ENCODE measurements at regions not wholly inside any gene's neighbourhood (a gene's known extent, or its start where the extent isn't known, plus 50 kb on each side); places are given as distances from the start of the nearest gene placed in this dataset.
"Not testable (repeated sequence)": the region's sequence is repeated elsewhere in the genome, so short reads cannot be mapped to it uniquely, and the experiment has no call there.

- no peak for DNase-seq
Observed at GRCh38 chr6:103119056-103119455, 1725.5 kb downstream of the GRIK2 start.

- DNase-seq, result no peak
Observed at GRCh38 chr6:103114582-103114981, 1721.1 kb downstream of the GRIK2 start.

GRCh38 chr6:103113416-103113815, 1719.9 kb downstream of the GRIK2 start:
- no peak for DNase-seq

GRCh38 chr6:103107985-103108384, 1714.5 kb downstream of the GRIK2 start:
- DNase-seq, result no peak

DNA sequence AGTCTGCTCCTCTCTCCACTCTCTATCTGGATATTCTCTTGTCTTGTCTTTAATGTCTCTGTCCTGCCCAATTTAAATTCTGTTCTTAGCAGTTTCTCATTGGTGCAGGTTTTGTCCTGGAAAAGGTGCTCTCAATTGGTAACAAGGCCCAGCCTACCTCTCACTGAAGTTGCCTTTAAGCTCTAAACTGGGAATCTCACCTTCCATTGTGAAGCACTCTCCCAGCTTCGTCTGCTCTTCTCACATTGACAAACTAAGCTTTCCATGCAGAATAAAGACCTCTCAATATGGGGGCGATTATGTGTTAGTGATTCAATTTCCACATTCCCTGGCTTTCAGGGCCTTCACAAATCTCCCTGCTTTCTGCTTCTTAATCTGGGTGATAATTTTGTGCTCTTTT, 1712.2 kb downstream of the GRIK2 start:
- DNase-seq, result no peak

- DNase-seq, result no peak
Observed at GRCh38 chr6:103101267-103101666, 1707.8 kb downstream of the GRIK2 start.

DNA sequence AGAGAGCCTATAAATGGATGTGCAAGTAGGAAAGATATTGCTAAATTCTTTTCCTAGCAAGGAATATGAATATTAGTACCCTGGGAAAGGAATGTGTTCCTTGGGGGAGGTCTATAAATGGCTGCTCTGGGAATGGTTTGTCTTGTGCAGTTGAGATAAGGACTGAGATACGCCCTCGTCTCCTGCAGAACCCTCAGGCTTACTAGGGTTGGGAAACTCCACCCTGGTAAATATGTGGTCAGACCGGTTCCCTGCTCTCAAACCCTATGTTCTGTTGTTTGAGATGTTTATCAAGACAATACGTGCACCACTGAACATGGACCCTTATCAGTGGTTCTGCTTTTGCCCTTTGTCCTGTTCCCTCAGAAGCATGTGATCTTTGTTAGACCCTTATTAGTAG, 1698.9 kb downstream of the GRIK2 start:
- not testable (repeated sequence) for DNase-seq

DNA sequence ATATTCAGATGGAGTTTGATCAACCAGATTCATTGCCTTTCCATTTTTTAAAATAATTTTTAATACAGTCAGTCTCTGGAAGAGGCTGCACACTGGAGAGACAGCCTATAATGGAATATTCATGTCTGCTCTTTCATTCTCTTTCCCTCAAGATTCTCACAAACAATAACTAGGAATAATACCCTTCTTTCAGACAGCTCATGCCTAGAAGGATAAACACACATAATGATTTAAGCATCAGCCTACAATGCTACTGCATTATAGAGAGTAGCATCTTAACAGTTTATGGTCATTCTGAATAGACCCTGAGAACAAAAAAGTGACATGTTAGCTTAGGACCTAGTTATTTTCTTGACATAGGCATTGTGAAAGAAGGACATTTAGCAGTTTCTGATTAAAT, 1692.3 kb downstream of the GRIK2 start:
- no peak for DNase-seq

- DNase-seq, result no peak
Observed at GRCh38 chr6:103081876-103082630, 1688.5 kb downstream of the GRIK2 start.

DNA sequence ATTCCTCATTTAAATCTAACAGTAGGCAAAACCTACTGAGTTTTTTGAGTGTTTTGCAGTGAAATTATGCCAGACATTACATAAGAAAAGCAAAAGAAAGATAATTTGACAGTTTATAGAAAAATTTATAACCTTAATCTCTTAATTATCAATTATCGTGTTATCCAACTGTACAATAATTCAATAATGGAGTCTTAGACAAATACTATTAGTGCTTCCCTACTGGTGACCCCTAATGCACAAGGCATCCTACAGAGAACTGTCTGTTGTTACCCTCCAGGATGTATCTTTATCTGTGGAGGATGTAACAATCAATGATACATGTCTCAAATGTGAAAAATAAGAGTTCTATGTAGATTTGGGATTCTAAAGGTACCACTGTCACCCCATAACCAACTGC, 1687.6 kb downstream of the GRIK2 start:
- DNase-seq, result no peak

DNA sequence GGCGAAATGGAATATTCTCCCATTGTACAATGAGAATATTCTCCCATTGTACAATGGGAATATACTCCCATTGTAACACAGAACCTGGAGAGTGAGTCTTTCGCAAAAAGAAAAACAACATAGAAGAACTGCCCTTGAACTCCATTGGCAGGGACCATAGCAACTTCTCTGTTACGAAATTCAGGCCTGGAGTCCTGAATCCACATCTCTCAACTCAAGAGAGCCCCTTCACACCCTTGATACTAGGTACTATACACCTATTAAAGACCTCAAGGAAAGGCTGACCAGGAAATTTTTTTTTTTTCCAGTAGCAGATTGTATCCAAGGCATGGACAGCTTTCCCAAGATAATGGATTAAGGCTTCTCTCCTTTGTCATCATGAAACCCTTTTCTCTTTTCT, 1687.0 kb downstream of the GRIK2 start:
- DNase-seq, result no peak

- DNase-seq, result peak; percentile 49
Observed at GRCh38 chr6:103079867-103080266, 1686.4 kb downstream of the GRIK2 start.

DNA sequence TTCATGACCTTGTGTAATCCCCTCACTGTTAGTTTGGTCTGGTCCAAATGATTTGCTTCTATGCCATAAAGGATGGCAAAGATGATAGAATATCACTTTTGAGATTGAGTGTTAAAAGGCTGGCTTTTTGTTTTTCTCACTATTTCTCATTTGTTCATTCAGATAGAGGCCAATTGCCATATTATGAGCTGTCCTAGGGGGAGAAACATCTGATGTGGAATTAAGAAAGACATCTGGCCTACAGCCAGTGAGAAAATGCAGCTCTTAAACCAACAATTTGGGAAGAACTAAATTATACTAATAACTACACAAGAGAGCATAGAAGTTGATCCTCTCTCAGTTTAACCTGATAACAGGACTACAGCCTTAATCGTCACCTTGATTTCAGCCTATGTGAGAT, 1668.6 kb downstream of the GRIK2 start:
- no peak for DNase-seq

DNA sequence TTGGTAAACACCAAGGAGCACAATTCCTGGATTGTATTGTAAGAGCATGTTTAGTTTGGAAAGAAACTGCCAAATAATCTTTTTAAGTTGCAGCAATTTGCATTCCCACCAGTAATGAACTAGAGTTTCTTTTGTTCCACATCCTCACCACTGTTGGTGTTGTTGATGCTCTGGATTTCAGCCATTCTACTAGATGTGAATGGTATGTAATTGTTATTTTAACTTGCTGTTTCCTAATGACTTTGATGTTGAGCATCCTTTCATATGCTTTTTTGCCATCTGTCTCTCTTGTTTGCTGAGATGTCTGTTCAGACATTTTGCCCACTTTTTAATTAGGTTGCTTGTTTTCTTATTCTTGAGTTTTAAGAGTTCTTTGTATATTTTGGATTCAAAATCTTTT, 1654.1 kb downstream of the GRIK2 start:
- DNase-seq, result no peak

- DNase-seq, result no peak
Observed at GRCh38 chr6:103042336-103042735, 1648.8 kb downstream of the GRIK2 start.

- DNase-seq, result no peak
Observed at GRCh38 chr6:103036846-103037245, 1643.3 kb downstream of the GRIK2 start.

DNA sequence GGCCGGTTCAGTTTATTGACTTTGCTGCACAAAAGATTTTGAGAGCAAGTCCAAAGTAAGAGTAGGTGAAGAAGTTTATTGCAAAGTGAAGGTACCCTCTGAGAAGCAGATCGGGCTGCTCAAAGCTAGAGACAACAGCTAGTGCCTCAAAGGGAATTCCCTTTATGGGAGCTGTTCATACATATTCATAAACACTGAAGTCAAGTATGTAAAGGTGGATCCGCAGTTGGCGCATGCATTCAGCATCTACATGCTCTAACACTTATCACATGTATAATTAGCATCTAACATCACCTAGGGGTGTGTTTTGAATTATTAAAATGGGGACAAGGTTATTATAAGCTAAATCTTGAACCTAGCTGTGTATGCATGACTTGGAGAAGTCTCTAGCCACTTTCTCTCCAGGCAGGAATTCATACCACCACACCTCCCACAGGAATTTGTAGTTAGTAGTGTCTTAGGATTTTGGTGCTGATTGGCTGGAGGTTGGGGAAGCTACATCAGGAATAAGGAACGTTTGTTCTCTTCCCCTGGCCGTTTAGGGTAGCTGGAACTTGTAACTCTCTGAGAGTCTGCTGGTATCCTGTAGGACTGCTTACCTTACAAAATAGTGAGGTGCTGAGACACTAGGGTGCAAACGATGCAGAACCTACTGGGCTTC, 1633.9 kb downstream of the GRIK2 start:
- no peak for DNase-seq

DNA sequence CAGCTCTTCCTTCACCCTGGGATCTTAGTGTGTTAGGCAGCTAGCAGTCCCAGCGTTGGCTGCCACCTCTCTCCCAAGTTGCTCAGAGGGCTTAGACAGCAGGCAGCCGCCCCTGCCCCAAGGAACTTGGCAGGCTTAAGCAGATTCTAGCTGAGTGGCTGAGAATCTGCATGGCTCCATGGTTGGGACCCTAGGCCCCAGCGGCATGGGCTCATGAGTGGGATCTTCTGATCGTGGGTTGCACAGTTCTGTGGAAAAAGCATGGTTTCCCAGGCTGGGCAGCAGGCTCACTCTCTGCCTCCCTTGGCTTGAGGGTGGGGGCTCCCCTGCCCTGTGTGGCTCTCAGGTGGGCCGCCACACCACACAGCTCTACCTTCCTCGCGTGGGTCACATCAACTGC, 1624.9 kb downstream of the GRIK2 start:
- DNase-seq, result no peak

- DNase-seq, result no peak
Observed at GRCh38 chr6:103017878-103018277, 1624.4 kb downstream of the GRIK2 start.

- peak; percentile 19 for DNase-seq
Observed at GRCh38 chr6:103011605-103012004, 1618.1 kb downstream of the GRIK2 start.

DNA sequence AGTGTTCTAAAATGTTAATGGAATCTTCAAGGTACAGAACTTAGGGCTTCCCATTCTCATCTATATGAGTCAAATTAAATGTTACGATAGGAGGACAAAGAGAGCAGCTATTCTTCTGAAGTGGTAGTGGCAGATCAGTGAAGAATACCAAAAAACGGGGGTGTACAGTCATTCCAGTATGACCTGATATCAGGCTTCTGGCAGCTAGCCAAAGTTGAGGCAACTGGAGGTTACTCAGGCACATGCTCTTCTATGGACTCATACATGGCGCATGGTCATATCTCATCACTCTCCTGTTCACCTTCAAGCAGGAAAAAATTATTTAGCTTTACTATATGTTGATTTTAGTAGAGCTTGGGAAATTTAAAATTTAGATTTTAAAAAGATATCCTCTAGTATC, 1608.8 kb downstream of the GRIK2 start:
- DNase-seq, result no peak

GRCh38 chr6:103001724-103002123, 1608.2 kb downstream of the GRIK2 start:
- no peak for DNase-seq

DNA sequence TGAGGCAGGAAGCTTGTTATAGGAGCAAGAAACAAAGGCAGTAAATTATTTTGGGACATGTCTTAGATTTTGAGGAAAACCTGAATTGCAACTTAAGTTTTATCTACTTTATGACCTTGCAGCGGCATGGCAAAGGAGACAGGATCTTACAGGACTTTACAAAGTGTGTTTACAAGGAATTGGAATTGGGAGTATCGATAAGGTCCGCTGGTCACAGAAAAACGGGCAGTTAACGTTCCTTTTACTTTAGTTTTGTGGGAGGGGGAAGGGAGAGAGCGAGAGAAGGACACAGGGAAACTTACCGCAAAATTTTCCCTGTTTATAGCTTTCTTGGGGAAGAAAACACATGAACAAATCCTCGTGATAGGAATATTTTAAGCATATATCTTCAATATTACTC, 1607.2 kb downstream of the GRIK2 start:
- no peak for DNase-seq

DNA sequence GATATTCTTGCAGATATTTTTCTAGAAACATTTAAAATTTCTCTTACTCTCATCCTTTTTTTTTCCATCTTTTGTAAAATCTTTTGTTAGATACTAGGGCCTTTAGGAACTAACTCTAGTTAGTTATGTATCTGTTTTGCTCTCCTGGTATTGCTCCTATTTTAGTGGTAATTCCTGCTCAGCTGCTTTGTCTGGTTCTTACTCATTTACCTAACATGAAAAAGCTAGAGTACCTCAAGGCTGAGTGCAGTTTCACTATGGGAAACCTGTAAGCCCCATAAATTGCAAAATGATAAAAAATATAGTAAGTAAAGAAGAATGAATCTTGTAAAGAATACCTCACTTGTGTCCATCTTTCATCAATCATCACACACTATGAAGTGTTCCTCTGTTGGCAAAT, 1602.0 kb downstream of the GRIK2 start:
- DNase-seq, result no peak

GRCh38 chr6:102994866-102995265, 1601.4 kb downstream of the GRIK2 start:
- no peak for DNase-seq

Data from RPMI8226 (cell line).